Panc1 (cell line): ENCODE measurements at regions not wholly inside any gene's neighbourhood (a gene's known extent, or its start where the extent isn't known, plus 50 kb on each side); places are given as distances from the start of the nearest gene placed in this dataset.

Experiments
- ATAC-seq: fragments of 200-7000 bp; cut with Tn5 transposase; 2 replicates; pipeline ENCODE4 v1.9.1; 2020; ENCODE audit warnings: mild to moderate bottlenecking, moderate library complexity
- BruUV-seq: library from RNA; stranded (reverse); fragments of 400-500 nt; replicated peaks from 2 replicates; lab custom pipeline; 2021; lab: Mats Ljungman, UMichigan
- CTCF ChIA-PET: fragments of 300-600 bp; sonication (Branson Sonifier 250); formaldehyde crosslinking; loops from one replicate; lab custom pipeline; 2022; ENCODE audit warnings: antibody characterized with exemption; lab: Charles Lee
- POLR2A ChIA-PET: fragments of 300-600 bp; sonication (Branson Sonifier 250); formaldehyde crosslinking; loops from one replicate; lab custom pipeline; 2022; ENCODE audit warnings: antibody characterized with exemption; lab: Charles Lee
- DNase-seq: peaks from one replicate; pipeline ENCODE4 v3.0.0-alpha.2; 2010; ENCODE audit warnings: low read depth, low spot score
- H3K27ac ChIP-seq: 2 replicates; pipeline ENCODE4 v1.5.1; 2011; ENCODE audit warnings: mild to moderate bottlenecking, low read length, inconsistent platforms
- H3K27me3 ChIP-seq: fragments of 200-500 bp; sonication (Bioruptor generic); 2 replicates; pipeline ENCODE4 v1.6.0; 2014; ENCODE audit warnings: low read length, inconsistent platforms; ENCODE audit not compliant: control insufficient read depth, insufficient read depth
- H3K36me3 ChIP-seq: fragments of 200-500 bp; sonication (Bioruptor generic); 2 replicates; pipeline ENCODE4 v1.5.1; 2014; ENCODE audit warnings: inconsistent platforms, mild to moderate bottlenecking, low read length, moderate library complexity; ENCODE audit not compliant: control insufficient read depth, insufficient read depth
- H3K4me1 ChIP-seq: 2 replicates; pipeline ENCODE4 v1.5.1; 2011; ENCODE audit warnings: inconsistent platforms, mild to moderate bottlenecking, low read length, moderate library complexity; ENCODE audit not compliant: control insufficient read depth, insufficient read depth
- H3K4me3 ChIP-seq, 2 experiments: 2 replicates each; pipeline ENCODE4 v1.5.1; 2011 to 2012; ENCODE audit warnings: low read depth in 2 of 2, low read length in 2 of 2, mild to moderate bottlenecking in 2 of 2, inconsistent platforms in 1 of 2, moderate library complexity in 1 of 2
- H3K9me3 ChIP-seq: fragments of 200-500 bp; sonication (Bioruptor generic); 2 replicates; pipeline ENCODE4 v1.5.1; 2014; ENCODE audit warnings: low read depth, mild to moderate bottlenecking, inconsistent platforms, low read length, moderate library complexity; ENCODE audit not compliant: control insufficient read depth, insufficient read depth
- POLR2AphosphoS5 ChIP-seq: IDR thresholded peaks from 2 replicates; pipeline ENCODE4 v1.6.1; 2012; ENCODE audit warnings: mild to moderate bottlenecking, low read depth, low read length, moderate library complexity
- REST ChIP-seq, 2 experiments: IDR thresholded peaks; 2 replicates each; pipeline ENCODE4 v1.6.1; 2011 to 2012; ENCODE audit warnings: low read depth in 2 of 2, control low read depth in 1 of 2, low read length in 1 of 2, mild to moderate bottlenecking in 1 of 2, moderate library complexity in 1 of 2; ENCODE audit not compliant: insufficient read depth in 1 of 2
- SIN3A ChIP-seq: IDR thresholded peaks from 2 replicates; pipeline ENCODE4 v1.6.1; 2012; ENCODE audit warnings: low read depth, mild to moderate bottlenecking, low read length, moderate library complexity, borderline replicate concordance; ENCODE audit not compliant: insufficient read depth
- TCF7L2 ChIP-seq: IDR thresholded peaks from 2 replicates; pipeline ENCODE4 v1.6.1; 2011; ENCODE audit warnings: mild to moderate bottlenecking, low read depth, low read length, inconsistent platforms
- in situ Hi-C: cut with HindIII; loops from 2 replicates; pipeline ENCODE4 v1.10.0; 2016; ENCODE audit warnings: low sequenced_read_pairs, low pct_unique_long_range_greater_than_20kb
- intact Hi-C: fragments of 100-400 bp; cut with micrococcal nuclease; formaldehyde crosslinking; loops from one replicate; pipeline ENCODE4 v1.10.0; 2022; ENCODE audit not compliant: unreplicated experiment
- TF ChIP-seq, protein P1 (sequence below): fragments of 450-650 bp; IDR thresholded peaks from 2 replicates; pipeline ENCODE4 v1.5.1; 2017; ENCODE audit warnings: mild to moderate bottlenecking

- ChIA-PET CTCF (no interaction called here), POLR2A (no interaction called here)
- H3K9me3 ChIP-seq = no peaks in the 10 kb centered on the region
- no peak overlapping the region for H3K27ac ChIP-seq
- DNase-seq = no peak
- no TSS peak for BruUV-seq
- H3K27me3 ChIP-seq = no peaks in the 10 kb centered on the region
- H3K36me3 ChIP-seq = no peaks in the 10 kb centered on the region
- no peaks in the 10 kb centered on the region for H3K4me1 ChIP-seq
- no peak for ATAC-seq
- in situ Hi-C loops (no loop called here), intact Hi-C loops (no loop called here)
- TF ChIP-seq, protein P1, sequence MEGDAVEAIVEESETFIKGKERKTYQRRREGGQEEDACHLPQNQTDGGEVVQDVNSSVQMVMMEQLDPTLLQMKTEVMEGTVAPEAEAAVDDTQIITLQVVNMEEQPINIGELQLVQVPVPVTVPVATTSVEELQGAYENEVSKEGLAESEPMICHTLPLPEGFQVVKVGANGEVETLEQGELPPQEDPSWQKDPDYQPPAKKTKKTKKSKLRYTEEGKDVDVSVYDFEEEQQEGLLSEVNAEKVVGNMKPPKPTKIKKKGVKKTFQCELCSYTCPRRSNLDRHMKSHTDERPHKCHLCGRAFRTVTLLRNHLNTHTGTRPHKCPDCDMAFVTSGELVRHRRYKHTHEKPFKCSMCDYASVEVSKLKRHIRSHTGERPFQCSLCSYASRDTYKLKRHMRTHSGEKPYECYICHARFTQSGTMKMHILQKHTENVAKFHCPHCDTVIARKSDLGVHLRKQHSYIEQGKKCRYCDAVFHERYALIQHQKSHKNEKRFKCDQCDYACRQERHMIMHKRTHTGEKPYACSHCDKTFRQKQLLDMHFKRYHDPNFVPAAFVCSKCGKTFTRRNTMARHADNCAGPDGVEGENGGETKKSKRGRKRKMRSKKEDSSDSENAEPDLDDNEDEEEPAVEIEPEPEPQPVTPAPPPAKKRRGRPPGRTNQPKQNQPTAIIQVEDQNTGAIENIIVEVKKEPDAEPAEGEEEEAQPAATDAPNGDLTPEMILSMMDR = no peak
- TF ChIP-seq POLR2AphosphoS5 (no peak), REST (IDR thresholded peaks at IDR 0.05; ENCODE audit: insufficient read depth in 1 of 2, low read depth in 2 of 2, low read length in 1 of 2) (no peak), TCF7L2 (no peak), SIN3A (no peak)
- no peak overlapping the region for H3K4me3 ChIP-seq
Observed at GRCh38 chr10:9707216-9707615, 1310.5 kb upstream of the CELF2 start.

DNA sequence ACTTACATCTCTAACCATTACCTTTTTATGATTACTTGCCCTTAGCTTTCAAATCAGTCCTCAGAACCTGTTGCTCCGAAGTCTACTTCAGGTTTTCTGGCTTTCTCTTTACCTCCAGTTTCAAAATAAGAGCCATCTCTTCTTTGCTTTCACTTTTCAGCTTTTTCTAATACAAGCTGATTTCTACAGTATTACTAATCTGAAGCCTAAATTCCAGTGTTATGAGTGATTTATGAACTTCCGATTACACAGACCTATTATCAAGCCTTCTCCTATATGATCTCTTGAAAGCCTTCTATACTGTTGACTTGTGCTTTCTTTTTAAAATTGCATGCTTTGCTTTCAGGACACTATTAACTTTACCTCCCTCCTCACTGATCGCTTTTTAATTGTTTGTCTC lies 1307.8 kb upstream of the CELF2 start:
- no peaks in the 10 kb centered on the region for H3K36me3 ChIP-seq
- no peaks in the 10 kb centered on the region for H3K9me3 ChIP-seq
- TF ChIP-seq, protein P1 = no peak
- TF ChIP-seq SIN3A = no peak
- no peak for TF ChIP-seq REST (IDR thresholded peaks at IDR 0.05; ENCODE audit: insufficient read depth in 1 of 2, low read depth in 2 of 2, low read length in 1 of 2)
- TF ChIP-seq POLR2AphosphoS5 = no peak
- no peak for TF ChIP-seq TCF7L2
- H3K27ac ChIP-seq = no peak overlapping the region
- intact Hi-C loops = no loop called here
- BruUV-seq = no TSS peak
- no peaks in the 10 kb centered on the region for H3K4me1 ChIP-seq
- H3K4me3 ChIP-seq = no peak overlapping the region
- ChIA-PET CTCF (no interaction called here), POLR2A (no interaction called here)
- no peak for ATAC-seq
- no peaks in the 10 kb centered on the region for H3K27me3 ChIP-seq
- in situ Hi-C loops = no loop called here
- no peak for DNase-seq
